PC-3 (cell line): ENCODE measurements at regions not wholly inside any gene's neighbourhood (a gene's known extent, or its start where the extent isn't known, plus 50 kb on each side); places are given as distances from the start of the nearest gene placed in this dataset.
A peak's percentile ranks its signal among the peaks of the same experiment; 100 is the strongest.

ENCODE experiments used
- ATAC-seq: fragments of 200-7000 bp; cut with Tn5 transposase; 2 replicates; pipeline ENCODE4 v1.9.1; 2020; ENCODE audit warnings: mild to moderate bottlenecking, moderate library complexity
- BruUV-seq: library from RNA; stranded (reverse); fragments of 400-500 nt; replicated peaks from 2 replicates; lab custom pipeline; 2021; lab: Mats Ljungman, UMichigan
- CTCF ChIA-PET: fragments of 300-600 bp; sonication (Branson Sonifier 250); formaldehyde crosslinking; loops from one replicate; lab custom pipeline; 2022; ENCODE audit warnings: antibody characterized with exemption; lab: Charles Lee
- POLR2A ChIA-PET: fragments of 300-600 bp; sonication (Branson Sonifier 250); formaldehyde crosslinking; loops from one replicate; lab custom pipeline; 2022; ENCODE audit warnings: antibody characterized with exemption; ENCODE audit not compliant: unreplicated experiment; lab: Charles Lee
- DNase-seq: peaks from one replicate; pipeline ENCODE4 v3.0.0-alpha.2; 2015
- H2AFZ ChIP-seq: fragments of 300-600 bp; sonication (generic); 2 replicates; pipeline ENCODE4 v1.6.0; 2016; ENCODE audit warnings: antibody characterized with exemption, low read length
- H3F3A ChIP-seq: fragments of 300-600 bp; sonication (generic); one replicate; pipeline ENCODE4 v1.6.0; 2017; ENCODE audit warnings: antibody characterized with exemption, low read length, control low read depth, mild to moderate bottlenecking; ENCODE audit not compliant: unreplicated experiment
- H3K27ac ChIP-seq: fragments of 300-600 bp; sonication (generic); 2 replicates; pipeline ENCODE4 v1.5.1; 2016; ENCODE audit warnings: mild to moderate bottlenecking, low read length
- H3K27me3 ChIP-seq: fragments of 300-600 bp; sonication (generic); 2 replicates; pipeline ENCODE4 v1.6.1; 2016; ENCODE audit warnings: low read length, mixed read lengths
- H3K36me3 ChIP-seq: fragments of 300-600 bp; sonication (generic); 2 replicates; pipeline ENCODE4 v1.6.1; 2016; ENCODE audit warnings: low read depth, mixed run types, low read length, mixed read lengths
- H3K4me1 ChIP-seq: fragments of 300-600 bp; sonication (generic); 2 replicates; pipeline ENCODE4 v1.5.1; 2016; ENCODE audit warnings: low read length; ENCODE audit not compliant: insufficient read depth
- H3K4me2 ChIP-seq: fragments of 300-600 bp; sonication (generic); 2 replicates; pipeline ENCODE4 v1.6.0; 2016; ENCODE audit warnings: low read length
- H3K4me3 ChIP-seq: fragments of 300-600 bp; sonication (generic); 2 replicates; pipeline ENCODE4 v1.5.1; 2016; ENCODE audit warnings: mild to moderate bottlenecking, low read length, mixed read lengths
- H3K79me2 ChIP-seq: fragments of 300-600 bp; sonication (generic); 2 replicates; pipeline ENCODE4 v1.6.1; 2017; ENCODE audit warnings: low read length, mixed read lengths
- H3K9ac ChIP-seq: fragments of 300-600 bp; sonication (generic); 2 replicates; pipeline ENCODE4 v1.6.0; 2016; ENCODE audit warnings: mild to moderate bottlenecking, low read length
- H3K9me2 ChIP-seq: fragments of 300-600 bp; sonication (generic); replicated peaks from 2 replicates; pipeline ENCODE4 v1.6.1; 2016; ENCODE audit warnings: mixed run types, low read length, mixed read lengths
- H3K9me3 ChIP-seq: fragments of 300-600 bp; sonication (generic); 2 replicates; pipeline ENCODE4 v1.6.1; 2016; ENCODE audit warnings: low read length, mixed read lengths
- H4K20me1 ChIP-seq: fragments of 300-600 bp; sonication (generic); 2 replicates; pipeline ENCODE4 v1.6.1; 2016; ENCODE audit warnings: low read length, mixed read lengths
- CTCF ChIP-seq: fragments of 300-600 bp; sonication (generic); conservative IDR thresholded peaks from 2 replicates; pipeline ENCODE4 v1.5.1; 2017; ENCODE audit warnings: antibody characterized with exemption, low read depth, mild to moderate bottlenecking, low read length
- EZH2 ChIP-seq: fragments of 300-600 bp; sonication (generic); IDR thresholded peaks from one replicate; pipeline ENCODE4 v1.6.1; 2017; ENCODE audit warnings: antibody characterized with exemption, mild to moderate bottlenecking, low read length; ENCODE audit not compliant: unreplicated experiment
- EZH2phosphoT487 ChIP-seq: fragments of 300-600 bp; sonication (generic); IDR thresholded peaks from 2 replicates; pipeline ENCODE4 v1.6.1; 2018; ENCODE audit warnings: mild to moderate bottlenecking, antibody characterized with exemption, low read length, borderline replicate concordance
- intact Hi-C: fragments of 100-400 bp; cut with micrococcal nuclease; formaldehyde crosslinking; loops from 2 replicates; pipeline ENCODE4 v1.9.0; 2023

GRCh38 chr4:169909897-169910296 is 116.3 kb downstream of the MFAP3L start:
- Histone ChIP-seq H2AFZ (no peak overlapping the region), H4K20me1 (no peaks in the 10 kb centered on the region), H3F3A (no peaks in the 10 kb centered on the region), H3K36me3 (no peaks in the 10 kb centered on the region), H3K9ac (no peak overlapping the region), H3K4me2 (peak overlapping the region; percentile 26), H3K9me2 (no peaks in the 10 kb centered on the region), H3K27me3 (0 out of 2 replicates have a peak, but pooled peaks cover 4% of the 10 kb centered on the region), H3K4me1 (no peaks in the 10 kb centered on the region), H3K4me3 (no peak overlapping the region), H3K9me3 (no peaks in the 10 kb centered on the region), H3K79me2 (no peaks in the 10 kb centered on the region), H3K27ac (no peak overlapping the region)
- POLR2A ChIA-PET = no interaction called here
- no TSS peak for BruUV-seq
- ATAC-seq = no peak
- intact Hi-C loops = no loop called here
- CTCF ChIA-PET = no interaction called here
- TF ChIP-seq EZH2 = no peak
- no peak for TF ChIP-seq CTCF
- no peak for TF ChIP-seq EZH2phosphoT487
- DNase-seq = no peak

- H3K36me3 ChIP-seq = no peaks in the 10 kb centered on the region
- no peak for DNase-seq
- no peaks in the 10 kb centered on the region for H4K20me1 ChIP-seq
- H2AFZ ChIP-seq = no peak overlapping the region
- H3K9me2 ChIP-seq = no peaks in the 10 kb centered on the region
- no peaks in the 10 kb centered on the region for H3K9me3 ChIP-seq
- ATAC-seq = no peak
- no peaks in the 10 kb centered on the region for H3K79me2 ChIP-seq
- ChIA-PET POLR2A (no interaction called here), CTCF (no interaction called here)
- peak overlapping the region; percentile 26 for H3K4me2 ChIP-seq
- no peak overlapping the region for H3K4me3 ChIP-seq
- no peak overlapping the region for H3K9ac ChIP-seq
- H3F3A ChIP-seq = no peaks in the 10 kb centered on the region
- TF ChIP-seq CTCF (no peak), EZH2 (no peak), EZH2phosphoT487 (no peak)
- no peak overlapping the region for H3K27ac ChIP-seq
- intact Hi-C loops = no loop called here
- peaks cover 7% of the 10 kb centered on the region; the same call in 1 of the 2 replicates for H3K27me3 ChIP-seq
- H3K4me1 ChIP-seq = no peaks in the 10 kb centered on the region
- BruUV-seq = no TSS peak
Measured at GRCh38 chr4:169909479-169909878, 116.7 kb downstream of the MFAP3L start.

GRCh38 chr4:169907705-169908104 is 118.5 kb downstream of the MFAP3L start:
- Histone ChIP-seq H3K79me2 (no peaks in the 10 kb centered on the region), H3K9me2 (no peaks in the 10 kb centered on the region), H3K9me3 (no peaks in the 10 kb centered on the region), H3K27ac (no peak overlapping the region), H3K9ac (no peak overlapping the region), H3K36me3 (no peaks in the 10 kb centered on the region), H3K4me2 (no peak overlapping the region), H3F3A (no peaks in the 10 kb centered on the region), H3K27me3 (peaks cover 19% of the 10 kb centered on the region), H3K4me3 (no peak overlapping the region), H2AFZ (no peak overlapping the region), H3K4me1 (no peaks in the 10 kb centered on the region), H4K20me1 (no peaks in the 10 kb centered on the region)
- no peak for TF ChIP-seq EZH2phosphoT487
- TF ChIP-seq EZH2 = no peak
- TF ChIP-seq CTCF = no peak
- POLR2A ChIA-PET = no interaction called here
- DNase-seq = no peak
- intact Hi-C loops = no loop called here
- CTCF ChIA-PET = no interaction called here
- BruUV-seq = no TSS peak
- ATAC-seq = no peak
